WTC11 (cell line): ENCODE measurements at regions not wholly inside any gene's neighbourhood (a gene's known extent, or its start where the extent isn't known, plus 50 kb on each side); places are given as distances from the start of the nearest gene placed in this dataset.
"Not testable (repeated sequence)": the region's sequence is repeated elsewhere in the genome, so short reads cannot be mapped to it uniquely, and the experiment has no call there.

Source experiments
- ATAC-seq: fragments of 200-7000 bp; cut with Tn5 transposase; 2 replicates; pipeline ENCODE4 v1.10.0; 2021; ENCODE audit warnings: mild to moderate bottlenecking, moderate library complexity
- CTCF ChIA-PET: fragments of 300-600 bp; sonication (Branson Sonifier 250); formaldehyde crosslinking; loops from one replicate; lab custom pipeline; 2021; ENCODE audit warnings: antibody characterized with exemption; lab: Charles Lee
- POLR2A ChIA-PET: fragments of 350-600 bp; sonication (Branson Sonifier 250); formaldehyde crosslinking; loops from one replicate; lab custom pipeline; 2021; ENCODE audit warnings: antibody characterized with exemption; lab: Charles Lee
- DNase-seq: peaks from one replicate; pipeline ENCODE4 v3.0.0; 2021; ENCODE audit warnings: low spot score
- H3K27ac Mint-ChIP-seq: 2 replicates; pipeline ENCODE4 v1.8.0; 2021; ENCODE audit warnings: mixed read lengths
- H3K27me3 Mint-ChIP-seq: 2 replicates; pipeline ENCODE4 v1.8.0; 2021; ENCODE audit warnings: low read depth, mild to moderate bottlenecking, moderate library complexity, mixed read lengths
- H3K36me3 Mint-ChIP-seq: 2 replicates; pipeline ENCODE4 v1.8.0; 2021; ENCODE audit warnings: mixed read lengths
- H3K4me1 Mint-ChIP-seq: 2 replicates; pipeline ENCODE4 v1.8.0; 2022; ENCODE audit warnings: mixed read lengths
- H3K4me3 Mint-ChIP-seq: 2 replicates; pipeline ENCODE4 v1.8.0; 2021; ENCODE audit warnings: mild to moderate bottlenecking, moderate library complexity, mixed read lengths
- H3K9me3 Mint-ChIP-seq: 2 replicates; pipeline ENCODE4 v1.8.0; 2021; ENCODE audit warnings: mixed read lengths
- CDX4 ChIP-seq: fragments of 250-450 bp; sonication (Bioruptor Pico); IDR thresholded peaks from 2 replicates; pipeline ENCODE4 v1.9.0; 2021; ENCODE audit warnings: moderate library complexity, mild to moderate bottlenecking, inconsistent platforms, borderline replicate concordance
- GABPB1 ChIP-seq: sonication (generic); formaldehyde crosslinking; IDR thresholded peaks from 2 replicates; pipeline ENCODE4 v1.8.1; 2023; ENCODE audit warnings: mild to moderate bottlenecking, missing genetic modification reagents
- GRHL2 ChIP-seq: fragments of 250-450 bp; sonication (Bioruptor Pico); IDR thresholded peaks from 2 replicates; pipeline ENCODE4 v1.8.0; 2022; ENCODE audit warnings: mild to moderate bottlenecking, moderate library complexity; ENCODE audit not compliant: insufficient replicate concordance, severe bottlenecking
- JAZF1 ChIP-seq: fragments of 250-450 bp; sonication (Bioruptor Pico); IDR thresholded peaks from 2 replicates; pipeline ENCODE4 v1.9.0; 2021; ENCODE audit warnings: moderate library complexity, mild to moderate bottlenecking, inconsistent platforms
- SP1 ChIP-seq: sonication (generic); formaldehyde crosslinking; conservative IDR thresholded peaks from 2 replicates; pipeline ENCODE4 v1.8.1; 2022; ENCODE audit warnings: missing genetic modification reagents
- TP53 ChIP-seq: sonication (generic); formaldehyde crosslinking; IDR thresholded peaks from 2 replicates; pipeline ENCODE4 v1.8.1; 2023; ENCODE audit warnings: mild to moderate bottlenecking, missing genetic modification reagents
- ZNF219 ChIP-seq: sonication (generic); formaldehyde crosslinking; IDR thresholded peaks from 2 replicates; pipeline ENCODE4 v1.8.0; 2023; ENCODE audit warnings: missing genetic modification reagents, mild to moderate bottlenecking, borderline replicate concordance
- TF ChIP-seq, protein P1 (sequence below): fragments of 250-450 bp; sonication (Bioruptor Pico); conservative IDR thresholded peaks from 2 replicates; pipeline ENCODE4 v1.9.0; 2021; ENCODE audit warnings: mild to moderate bottlenecking
- TF ChIP-seq, protein P2 (sequence below): fragments of 250-450 bp; sonication (Bioruptor Pico); IDR thresholded peaks from 2 replicates; pipeline ENCODE4 v1.9.0; 2021; ENCODE audit warnings: mild to moderate bottlenecking
- TF ChIP-seq, protein P3 (sequence below): sonication (generic); formaldehyde crosslinking; IDR thresholded peaks from 2 replicates; pipeline ENCODE4 v1.8.0; 2022; ENCODE audit warnings: mild to moderate bottlenecking, missing genetic modification reagents
- TF ChIP-seq, protein P4 (sequence below): sonication (generic); formaldehyde crosslinking; IDR thresholded peaks from 2 replicates; pipeline ENCODE4 v1.8.1; 2023; ENCODE audit warnings: mild to moderate bottlenecking, missing genetic modification reagents, moderate library complexity
- TF ChIP-seq, protein P5 (sequence below): fragments of 250-450 bp; sonication (Bioruptor Pico); IDR thresholded peaks from 2 replicates; pipeline ENCODE4 v1.9.0; 2021; ENCODE audit warnings: mild to moderate bottlenecking

DNA sequence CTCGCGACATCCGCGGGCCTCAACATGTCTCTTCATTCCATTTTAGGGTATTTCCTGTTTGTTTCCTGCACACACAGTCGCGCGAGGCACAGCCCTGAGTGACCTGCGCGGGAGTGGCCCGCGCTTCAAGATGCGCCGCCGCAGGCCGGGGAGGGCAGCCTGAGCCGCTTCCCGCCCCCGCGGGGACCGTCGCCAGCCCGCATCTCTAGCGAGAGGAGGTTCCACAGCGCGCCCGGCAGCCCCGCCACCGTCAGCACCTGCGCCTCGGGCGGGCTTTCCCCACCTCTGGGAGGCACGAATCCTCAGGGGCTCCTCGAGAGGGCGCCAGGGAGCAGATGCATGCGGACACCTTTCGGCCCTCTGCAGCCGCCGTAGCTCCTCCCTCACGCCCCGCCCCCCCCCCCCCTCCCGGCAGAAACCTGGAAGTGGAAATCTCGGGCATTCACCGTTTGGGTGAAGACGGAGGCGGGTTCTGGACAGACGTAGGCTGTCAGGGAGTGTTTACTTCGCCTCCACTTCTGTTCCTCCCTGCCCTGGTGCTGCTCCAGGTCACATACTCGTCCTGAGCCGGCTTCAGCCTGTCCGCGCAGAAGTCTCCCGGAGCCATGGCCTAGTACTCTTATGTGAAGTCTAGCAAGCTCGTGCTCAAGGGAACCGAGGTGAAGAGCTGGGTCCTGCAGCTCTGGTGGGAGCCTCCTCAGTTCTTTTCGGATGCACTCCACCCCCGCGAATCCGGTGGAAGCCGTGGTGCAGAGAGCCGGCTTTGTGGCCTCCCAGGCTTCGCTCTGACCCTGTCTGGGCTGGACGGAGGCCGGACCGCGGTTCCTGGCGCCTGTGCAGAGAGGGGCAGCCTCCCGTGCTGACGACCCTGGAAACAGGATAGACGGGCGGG lies 880.5 kb upstream of the DEFB115 start (continued):
- TF ChIP-seq, protein P1, sequence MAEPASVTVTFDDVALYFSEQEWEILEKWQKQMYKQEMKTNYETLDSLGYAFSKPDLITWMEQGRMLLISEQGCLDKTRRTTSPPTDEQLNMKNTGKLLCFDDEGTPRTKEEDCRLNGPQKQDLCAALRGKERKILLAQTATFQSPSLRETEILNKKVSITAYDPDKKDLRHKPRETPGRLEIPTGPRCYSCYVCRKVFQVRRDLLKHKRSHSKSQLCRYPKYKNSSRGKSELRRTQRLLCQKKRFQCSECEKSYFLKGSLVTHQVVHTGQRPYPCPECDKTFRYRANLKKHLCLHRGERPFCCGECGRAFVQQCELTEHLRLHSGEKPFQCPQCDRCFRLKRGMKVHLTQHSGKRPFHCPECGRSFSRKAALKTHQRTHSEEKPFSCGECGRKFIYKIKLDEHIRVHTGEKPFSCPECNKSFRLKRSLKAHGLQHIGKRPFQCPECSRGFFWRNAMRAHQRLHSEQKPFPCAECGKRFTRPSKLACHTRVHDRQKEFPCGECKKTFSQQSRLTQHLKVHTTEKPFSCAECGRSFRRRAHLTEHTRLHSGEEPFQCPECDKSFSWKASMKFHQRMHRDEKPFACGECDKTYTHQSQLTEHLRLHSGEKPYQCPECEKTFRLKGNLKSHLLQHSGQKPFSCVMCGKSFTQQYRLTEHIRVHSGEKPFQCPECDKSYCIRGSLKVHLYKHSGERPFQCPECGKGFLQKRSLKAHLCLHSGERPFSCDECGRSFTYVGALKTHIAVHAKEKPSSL = no peak
- TF ChIP-seq GABPB1 (CRISPR knock-in tag) (peak; percentile 25; the same call in 1 of the 2 replicates), TP53 (CRISPR knock-in tag) (no peak), ZNF219 (CRISPR knock-in tag) (no peak), SP1 (CRISPR knock-in tag) (peak; percentile 73), GRHL2 (CRISPR knock-in tag) (no peak), JAZF1 (CRISPR knock-in tag) (no peak), CDX4 (CRISPR knock-in tag) (no peak)
- TF ChIP-seq, protein P2, sequence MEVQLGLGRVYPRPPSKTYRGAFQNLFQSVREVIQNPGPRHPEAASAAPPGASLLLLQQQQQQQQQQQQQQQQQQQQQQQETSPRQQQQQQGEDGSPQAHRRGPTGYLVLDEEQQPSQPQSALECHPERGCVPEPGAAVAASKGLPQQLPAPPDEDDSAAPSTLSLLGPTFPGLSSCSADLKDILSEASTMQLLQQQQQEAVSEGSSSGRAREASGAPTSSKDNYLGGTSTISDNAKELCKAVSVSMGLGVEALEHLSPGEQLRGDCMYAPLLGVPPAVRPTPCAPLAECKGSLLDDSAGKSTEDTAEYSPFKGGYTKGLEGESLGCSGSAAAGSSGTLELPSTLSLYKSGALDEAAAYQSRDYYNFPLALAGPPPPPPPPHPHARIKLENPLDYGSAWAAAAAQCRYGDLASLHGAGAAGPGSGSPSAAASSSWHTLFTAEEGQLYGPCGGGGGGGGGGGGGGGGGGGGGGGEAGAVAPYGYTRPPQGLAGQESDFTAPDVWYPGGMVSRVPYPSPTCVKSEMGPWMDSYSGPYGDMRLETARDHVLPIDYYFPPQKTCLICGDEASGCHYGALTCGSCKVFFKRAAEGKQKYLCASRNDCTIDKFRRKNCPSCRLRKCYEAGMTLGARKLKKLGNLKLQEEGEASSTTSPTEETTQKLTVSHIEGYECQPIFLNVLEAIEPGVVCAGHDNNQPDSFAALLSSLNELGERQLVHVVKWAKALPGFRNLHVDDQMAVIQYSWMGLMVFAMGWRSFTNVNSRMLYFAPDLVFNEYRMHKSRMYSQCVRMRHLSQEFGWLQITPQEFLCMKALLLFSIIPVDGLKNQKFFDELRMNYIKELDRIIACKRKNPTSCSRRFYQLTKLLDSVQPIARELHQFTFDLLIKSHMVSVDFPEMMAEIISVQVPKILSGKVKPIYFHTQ (CRISPR knock-in tag) = no peak
- TF ChIP-seq, protein P3, sequence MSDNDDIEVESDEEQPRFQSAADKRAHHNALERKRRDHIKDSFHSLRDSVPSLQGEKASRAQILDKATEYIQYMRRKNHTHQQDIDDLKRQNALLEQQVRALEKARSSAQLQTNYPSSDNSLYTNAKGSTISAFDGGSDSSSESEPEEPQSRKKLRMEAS (CRISPR knock-in tag) = peak; percentile 57; the same call in 1 of the 2 replicates
- TF ChIP-seq, protein P4, sequence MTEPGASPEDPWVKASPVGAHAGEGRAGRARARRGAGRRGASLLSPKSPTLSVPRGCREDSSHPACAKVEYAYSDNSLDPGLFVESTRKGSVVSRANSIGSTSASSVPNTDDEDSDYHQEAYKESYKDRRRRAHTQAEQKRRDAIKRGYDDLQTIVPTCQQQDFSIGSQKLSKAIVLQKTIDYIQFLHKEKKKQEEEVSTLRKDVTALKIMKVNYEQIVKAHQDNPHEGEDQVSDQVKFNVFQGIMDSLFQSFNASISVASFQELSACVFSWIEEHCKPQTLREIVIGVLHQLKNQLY (CRISPR knock-in tag) = no peak
- TF ChIP-seq, protein P5, sequence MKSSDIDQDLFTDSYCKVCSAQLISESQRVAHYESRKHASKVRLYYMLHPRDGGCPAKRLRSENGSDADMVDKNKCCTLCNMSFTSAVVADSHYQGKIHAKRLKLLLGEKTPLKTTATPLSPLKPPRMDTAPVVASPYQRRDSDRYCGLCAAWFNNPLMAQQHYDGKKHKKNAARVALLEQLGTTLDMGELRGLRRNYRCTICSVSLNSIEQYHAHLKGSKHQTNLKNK (CRISPR knock-in tag) = no peak
- TF ChIP-seq, all 79 proteins: peak for 6

GRCh38 chr20:30378317-30378716 lies 879.1 kb upstream of the DEFB115 start:
- Mint-ChIP-seq H3K4me3 (peak overlapping the region; percentile 92), H3K27me3 (peaks cover 16% of the 10 kb centered on the region)
- CTCF ChIA-PET, H3K36me3 Mint-ChIP-seq, DNase-seq, ATAC-seq, POLR2A ChIA-PET, H3K9me3 Mint-ChIP-seq, H3K4me1 Mint-ChIP-seq, H3K27ac Mint-ChIP-seq: not testable (repeated sequence)

- CTCF ChIA-PET, H3K9me3 Mint-ChIP-seq, H3K36me3 Mint-ChIP-seq, ATAC-seq, POLR2A ChIA-PET, H3K27ac Mint-ChIP-seq, DNase-seq, H3K4me1 Mint-ChIP-seq: not testable (repeated sequence)
- H3K4me3 Mint-ChIP-seq = 0 out of 2 replicates have a peak overlapping the region, but pooled peaks have one; percentile 92
- H3K27me3 Mint-ChIP-seq = peaks cover 16% of the 10 kb centered on the region
Observed at GRCh38 chr20:30378721-30379120, 878.7 kb upstream of the DEFB115 start.

DNA sequence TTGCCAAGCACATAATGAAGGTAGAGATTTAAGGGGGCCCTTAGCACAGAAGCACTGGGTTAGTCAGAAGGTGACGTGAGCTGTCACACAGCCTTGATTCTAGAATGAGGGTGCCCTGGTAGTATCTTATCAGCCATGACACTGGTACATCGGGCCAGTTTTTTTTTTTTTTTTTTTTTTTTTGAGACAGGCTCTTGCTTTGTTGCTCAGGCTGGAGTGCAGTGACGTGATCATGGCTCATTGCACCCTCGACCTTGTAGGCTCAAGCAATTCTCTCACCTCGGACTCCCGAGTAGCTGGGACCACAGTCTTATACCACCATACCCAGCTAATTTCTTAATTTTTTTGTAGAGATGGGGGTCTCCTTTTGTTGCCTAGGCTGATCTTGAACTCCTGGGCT lies 872.6 kb upstream of the DEFB115 start:
- DNase-seq, H3K27ac Mint-ChIP-seq, H3K27me3 Mint-ChIP-seq, H3K9me3 Mint-ChIP-seq, ATAC-seq, POLR2A ChIA-PET, H3K4me1 Mint-ChIP-seq, H3K4me3 Mint-ChIP-seq: not testable (repeated sequence)
- CTCF ChIA-PET = interaction anchor here (0.7 kb wide), 1 partner anchor 1118 kb away, joined by 3 read pairs; no protein-coding TSS in a partner anchor
- H3K36me3 Mint-ChIP-seq = peaks cover 19% of the 10 kb centered on the region

DNA sequence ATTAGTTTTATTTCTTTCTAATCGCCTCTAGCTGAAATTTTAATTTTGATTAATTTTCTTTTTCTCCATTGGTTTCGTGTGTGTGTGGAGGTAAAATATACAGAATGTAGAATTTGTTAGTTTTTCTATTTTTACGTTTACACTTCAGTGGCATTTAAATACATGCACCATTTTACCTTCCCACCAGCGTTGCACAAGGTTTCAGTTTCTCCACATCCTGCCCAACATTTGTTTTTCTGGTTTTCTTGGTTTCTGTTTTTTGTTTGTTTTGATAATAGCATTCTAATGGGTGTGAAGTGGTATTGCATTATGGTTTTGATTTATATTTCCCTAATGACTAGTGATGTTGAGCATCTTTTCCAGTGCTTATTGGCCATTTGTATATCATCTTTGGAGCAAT lies 871.4 kb upstream of the DEFB115 start:
- H3K4me1 Mint-ChIP-seq, POLR2A ChIA-PET, H3K27ac Mint-ChIP-seq, H3K27me3 Mint-ChIP-seq, H3K4me3 Mint-ChIP-seq, ATAC-seq, CTCF ChIA-PET, DNase-seq, H3K9me3 Mint-ChIP-seq: not testable (repeated sequence)
- peaks cover 25% of the 10 kb centered on the region for H3K36me3 Mint-ChIP-seq

- not testable (repeated sequence) for ATAC-seq
- peaks cover 24% of the 10 kb centered on the region for H3K36me3 Mint-ChIP-seq
Observed at GRCh38 chr20:30387823-30388222, 869.6 kb upstream of the DEFB115 start.

DNA sequence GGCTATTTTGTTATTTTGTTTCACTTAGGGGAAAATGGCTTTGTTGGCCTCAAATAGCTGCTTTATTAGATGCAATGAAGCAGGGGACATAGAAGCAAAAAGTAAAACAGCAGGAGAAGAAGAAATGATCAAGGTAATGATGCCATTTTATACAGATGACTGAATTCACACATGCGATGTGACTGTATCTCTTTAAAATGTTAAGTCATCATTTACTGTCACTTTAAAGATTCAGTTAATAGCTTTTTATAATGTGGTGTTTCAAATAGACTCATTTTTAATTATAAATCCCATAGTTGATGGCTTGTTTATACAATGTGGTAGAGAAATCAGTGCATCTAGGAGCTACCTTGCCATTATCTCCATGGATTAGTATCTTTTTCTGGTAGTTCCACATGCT lies 863.9 kb upstream of the DEFB115 start:
- POLR2A ChIA-PET, ATAC-seq, H3K9me3 Mint-ChIP-seq, DNase-seq, CTCF ChIA-PET, H3K4me3 Mint-ChIP-seq, H3K27ac Mint-ChIP-seq, H3K4me1 Mint-ChIP-seq, H3K27me3 Mint-ChIP-seq: not testable (repeated sequence)
- peaks cover 30% of the 10 kb centered on the region for H3K36me3 Mint-ChIP-seq

More at GRCh38 chr20:30387823-30388222, 869.6 kb upstream of the DEFB115 start:
- POLR2A ChIA-PET, H3K27me3 Mint-ChIP-seq, DNase-seq, CTCF ChIA-PET, H3K4me3 Mint-ChIP-seq, H3K9me3 Mint-ChIP-seq, H3K4me1 Mint-ChIP-seq, H3K27ac Mint-ChIP-seq: not testable (repeated sequence)
